ENCODE measurements at regions not wholly inside any gene's neighbourhood (a gene's known extent, or its start where the extent isn't known, plus 50 kb on each side); places are given as distances from the start of the nearest gene placed in this dataset.

GRCh38 chr3:159904911-159905310 lies 83.7 kb upstream of the IL12A start:
- Mint-ChIP-seq H3K9me3 (peaks cover 0 to 3% of the 10 kb centered on the region in 2 donors), H3K27ac (no peak overlapping the region), H3K27me3 (ENCODE audit: low read depth in 2 of 2) (peaks cover 8 to 17% of the 10 kb centered on the region in 2 donors), H3K4me1 (no peaks in the 10 kb centered on the region), H3K36me3 (no peaks in the 10 kb centered on the region), H3K4me3 (no peak overlapping the region)
- DNase-seq (no peak), ATAC-seq (no peak)
- Histone ChIP-seq H3K27me3 (ENCODE audit: control insufficient read depth, insufficient read depth, low read length) (no peaks in the 10 kb centered on the region), H3K9me3 (ENCODE audit: control insufficient read depth, insufficient read depth, low read length) (no peaks in the 10 kb centered on the region), H3K4me3 (ENCODE audit: low read length) (no peak overlapping the region), H3K36me3 (ENCODE audit: control insufficient read depth, insufficient read depth, low read length) (no peaks in the 10 kb centered on the region), H3K27ac (ENCODE audit: low read length) (no peak overlapping the region), H3K4me1 (ENCODE audit: control insufficient read depth, insufficient read depth, low read length) (no peaks in the 10 kb centered on the region)
- no peak for TF ChIP-seq CTCF (IDR thresholded peaks at IDR 0.05)
- 94% methylated on average over 2 of the region's 2 CpGs for WGBS (ENCODE audit: insufficient coverage)
- intact Hi-C loops (cut with micrococcal nuclease) = no loop called here

- 20% methylated on average over 1 of the region's 1 CpG for WGBS (ENCODE audit: insufficient coverage)
- Histone ChIP-seq H3K36me3 (ENCODE audit: control insufficient read depth, insufficient read depth, low read length) (no peaks in the 10 kb centered on the region), H3K4me1 (ENCODE audit: control insufficient read depth, insufficient read depth, low read length) (no peaks in the 10 kb centered on the region), H3K27ac (ENCODE audit: low read length) (no peak overlapping the region), H3K27me3 (ENCODE audit: control insufficient read depth, insufficient read depth, low read length) (no peaks in the 10 kb centered on the region), H3K9me3 (ENCODE audit: control insufficient read depth, insufficient read depth, low read length) (no peaks in the 10 kb centered on the region), H3K4me3 (ENCODE audit: low read length) (no peak overlapping the region)
- intact Hi-C loops (cut with micrococcal nuclease) = no loop called here
- Mint-ChIP-seq H3K36me3 (no peaks in the 10 kb centered on the region), H3K9me3 (peaks cover 0 to 3% of the 10 kb centered on the region in 2 donors), H3K4me3 (no peak overlapping the region), H3K27me3 (ENCODE audit: low read depth in 2 of 2) (peaks cover 2 to 8% of the 10 kb centered on the region in 2 donors), H3K27ac (no peak overlapping the region), H3K4me1 (peaks cover 14 to 15% of the 10 kb centered on the region in 2 donors)
- TF ChIP-seq CTCF (IDR thresholded peaks at IDR 0.05) = no peak
- DNase-seq (no peak), ATAC-seq (no peak)
These were observed 80.8 kb upstream of the IL12A start for GRCh38 chr3:159907828-159908227.

- Histone ChIP-seq H3K36me3 (ENCODE audit: control insufficient read depth, insufficient read depth, low read length) (no peaks in the 10 kb centered on the region), H3K4me3 (ENCODE audit: low read length) (peak overlapping the region; percentile 5), H3K27ac (ENCODE audit: low read length) (no peak overlapping the region), H3K27me3 (ENCODE audit: control insufficient read depth, insufficient read depth, low read length) (no peaks in the 10 kb centered on the region), H3K4me1 (ENCODE audit: control insufficient read depth, insufficient read depth, low read length) (no peaks in the 10 kb centered on the region), H3K9me3 (ENCODE audit: control insufficient read depth, insufficient read depth, low read length) (no peaks in the 10 kb centered on the region)
- H3K27ac Mint-ChIP-seq = peak overlapping the region; percentile 12 to 76
- peaks cover 14 to 15% of the 10 kb centered on the region in 2 donors for H3K4me1 Mint-ChIP-seq
- ATAC-seq (peak in 1 of 3 donors; percentile 54), DNase-seq (peak in 1 of 2 donors; percentile 30)
- no peaks in the 10 kb centered on the region for H3K36me3 Mint-ChIP-seq
- intact Hi-C loops (cut with micrococcal nuclease) = no loop called here
- H3K9me3 Mint-ChIP-seq = peaks cover 0 to 3% of the 10 kb centered on the region in 2 donors
- 44% methylated on average over 7 of the region's 7 CpGs for WGBS (ENCODE audit: insufficient coverage)
- peak overlapping the region; percentile 45 for H3K4me3 Mint-ChIP-seq
- no peak for TF ChIP-seq CTCF (IDR thresholded peaks at IDR 0.05)
- H3K27me3 Mint-ChIP-seq (ENCODE audit: low read depth in 2 of 2) = peaks cover 0 to 5% of the 10 kb centered on the region in 2 donors
These were observed 77.5 kb upstream of the IL12A start for GRCh38 chr3:159910991-159911663.

GRCh38 chr3:159911664-159912037 lies 77.0 kb upstream of the IL12A start:
- H3K4me3 ChIP-seq (ENCODE audit: low read length) = peak overlapping the region; percentile 5

More at GRCh38 chr3:159911664-159912037, 77.0 kb upstream of the IL12A start:
- no peaks in the 10 kb centered on the region for H3K4me1 ChIP-seq (ENCODE audit: control insufficient read depth, insufficient read depth, low read length)
- Mint-ChIP-seq H3K9me3 (peaks cover 0 to 3% of the 10 kb centered on the region in 2 donors), H3K27me3 (ENCODE audit: low read depth in 2 of 2) (peaks cover 0 to 5% of the 10 kb centered on the region in 2 donors), H3K4me1 (peaks cover 14 to 15% of the 10 kb centered on the region in 2 donors), H3K27ac (peak overlapping the region; percentile 12 to 76), H3K4me3 (peak overlapping the region; percentile 45), H3K36me3 (no peaks in the 10 kb centered on the region)
- DNase-seq (no peak), ATAC-seq (no peak)
- H3K9me3 ChIP-seq (ENCODE audit: control insufficient read depth, insufficient read depth, low read length) = no peaks in the 10 kb centered on the region
- no peak overlapping the region for H3K27ac ChIP-seq (ENCODE audit: low read length)
- intact Hi-C loops (cut with micrococcal nuclease) = no loop called here
- H3K27me3 ChIP-seq (ENCODE audit: control insufficient read depth, insufficient read depth, low read length) = no peaks in the 10 kb centered on the region
- TF ChIP-seq CTCF (IDR thresholded peaks at IDR 0.05) = no peak
- WGBS (ENCODE audit: insufficient coverage) = 91% methylated on average over 2 of the region's 2 CpGs
- no peaks in the 10 kb centered on the region for H3K36me3 ChIP-seq (ENCODE audit: control insufficient read depth, insufficient read depth, low read length)

All from natural killer cell (primary cell).